K562 (cell line): ENCODE measurements at regions not wholly inside any gene's neighbourhood (a gene's known extent, or its start where the extent isn't known, plus 50 kb on each side); places are given as distances from the start of the nearest gene placed in this dataset.
A peak's percentile ranks its signal among the peaks of the same experiment; 100 is the strongest.

ENCODE experiments used
- ARID1B ChIP-seq: fragments of 450-650 bp; IDR thresholded peaks from 2 replicates; pipeline ENCODE4 v1.6.1; 2016; ENCODE audit warnings: antibody characterized with exemption, mild to moderate bottlenecking, inconsistent platforms
- BHLHE40 ChIP-seq: IDR thresholded peaks from 2 replicates; pipeline ENCODE4 v1.6.1; 2011; ENCODE audit warnings: low read length, improper control_type of control experiment
- EP400 ChIP-seq: fragments of 450-650 bp; IDR thresholded peaks from 2 replicates; pipeline ENCODE4 v1.6.1; 2017; ENCODE audit warnings: antibody characterized with exemption, mild to moderate bottlenecking, moderate library complexity
- JUN ChIP-seq, 2 experiments: sonication (generic) in 1 of 2; formaldehyde crosslinking in 1 of 2; IDR thresholded peaks; 2 replicates each; pipeline versions ENCODE4 v1.6.1 to v1.8.0; 2012 to 2022; ENCODE audit warnings: borderline replicate concordance in 2 of 2, mild to moderate bottlenecking in 2 of 2, improper control_type of control experiment in 1 of 2, low read depth in 1 of 2, low read length in 1 of 2, missing genetic modification reagents in 1 of 2
- JUNB ChIP-seq: fragments of 450-650 bp; formaldehyde crosslinking; conservative IDR thresholded peaks from 2 replicates; pipeline ENCODE4 v1.4.0; 2020; ENCODE audit warnings: mild to moderate bottlenecking
- MAX ChIP-seq: sonication (generic); formaldehyde crosslinking; IDR thresholded peaks from 2 replicates; pipeline ENCODE4 v1.9.0; 2022; ENCODE audit warnings: mild to moderate bottlenecking, missing genetic modification reagents
- RERE ChIP-seq: sonication (generic); formaldehyde crosslinking; IDR thresholded peaks from 2 replicates; pipeline ENCODE4 v1.8.0; 2023; ENCODE audit warnings: missing genetic modification reagents, mild to moderate bottlenecking, borderline replicate concordance
- TCF7L2 ChIP-seq: fragments of 150-350 bp; IDR thresholded peaks from 2 replicates; pipeline ENCODE4 v1.6.1; 2016; ENCODE audit warnings: low read depth, mild to moderate bottlenecking, low read length, moderate library complexity
- TFE3 ChIP-seq: fragments of 450-650 bp; formaldehyde crosslinking; IDR thresholded peaks from 2 replicates; pipeline ENCODE4 v1.4.0; 2020; ENCODE audit warnings: mild to moderate bottlenecking, mixed read lengths
- TOE1 ChIP-seq, 2 experiments: fragments of 450-650 bp in 1 of 2; sonication (generic) in 1 of 2; formaldehyde crosslinking in 1 of 2; IDR thresholded peaks; 2 replicates each; pipeline versions ENCODE4 v1.7.1 to v1.8.0; 2016 to 2022; ENCODE audit warnings: borderline replicate concordance in 2 of 2, mild to moderate bottlenecking in 2 of 2, antibody characterized with exemption in 1 of 2, inconsistent platforms in 1 of 2, low read depth in 1 of 2, missing genetic modification reagents in 1 of 2, moderate library complexity in 1 of 2
- ZBTB1 ChIP-seq: sonication (generic); formaldehyde crosslinking; IDR thresholded peaks from 2 replicates; pipeline ENCODE4 v1.8.1; 2023; ENCODE audit warnings: missing genetic modification reagents, low read depth, mild to moderate bottlenecking, borderline replicate concordance
- ZNF592 ChIP-seq: fragments of 450-650 bp; IDR thresholded peaks from 2 replicates; pipeline ENCODE4 v1.6.1; 2017; ENCODE audit warnings: antibody characterized with exemption, mild to moderate bottlenecking

GRCh38 chr7:47211519-47211973 is 370.4 kb downstream of the TNS3 start (continued):
- TF ChIP-seq RERE (CRISPR knock-in tag) = 0 out of 2 replicates have a peak, but pooled peaks have one; percentile 65
- TF ChIP-seq EP400 = peak; percentile 45; the same call in 1 of the 2 replicates
- peak; percentile 69 for TF ChIP-seq ARID1B
- peak; percentile 93 for TF ChIP-seq MAX (CRISPR knock-in tag)
- no peak for TF ChIP-seq TCF7L2
- peak; percentile 37; the same call in 1 of the 2 replicates for TF ChIP-seq ZBTB1
- peak; percentile 97 for TF ChIP-seq TFE3 (CRISPR knock-in tag)
- TF ChIP-seq JUNB (CRISPR knock-in tag) = no peak
- TF ChIP-seq BHLHE40 = peak; percentile 97
- TF ChIP-seq ZNF592 = peak; percentile 86; the same call in 1 of the 2 replicates
- peak; percentile 45; the same call in 1 of the 2 replicates for TF ChIP-seq JUN (IDR thresholded peaks at IDR 0.05; ENCODE audit: borderline replicate concordance, low read depth, low read length)
- TF ChIP-seq JUN (CRISPR knock-in tag; IDR thresholded peaks at IDR 0.05; ENCODE audit: borderline replicate concordance) = no peak
- TF ChIP-seq TOE1 (IDR thresholded peaks at IDR 0.05; ENCODE audit: borderline replicate concordance) = peak; percentile 91
- no peak for TF ChIP-seq TOE1 (CRISPR knock-in tag; IDR thresholded peaks at IDR 0.05; ENCODE audit: borderline replicate concordance, low read depth)
